NOMO-1 (cell line): ENCODE measurements at regions not wholly inside any gene's neighbourhood (a gene's known extent, or its start where the extent isn't known, plus 50 kb on each side); places are given as distances from the start of the nearest gene placed in this dataset.
A peak's percentile ranks its signal among the peaks of the same experiment; 100 is the strongest.

ENCODE experiments used
- DNase-seq, 2 experiments: peaks; one replicate each; lab custom pipeline; 2025; ENCODE audit not compliant: unreplicated experiment in 2 of 2; lab: John Stamatoyannopoulos, UW

- peak; percentile 30 to 41 for DNase-seq
Measured at GRCh38 chr18:54023471-54023870, 201.0 kb downstream of the MBD2 start.

GRCh38 chr18:54020966-54021365, 203.5 kb downstream of the MBD2 start:
- no peak for DNase-seq

GRCh38 chr18:54020156-54020745, 204.2 kb downstream of the MBD2 start:
- DNase-seq = no peak

GRCh38 chr18:54019641-54020040, 204.8 kb downstream of the MBD2 start:
- DNase-seq = no peak

GRCh38 chr18:54013452-54013851, 211.0 kb downstream of the MBD2 start:
- DNase-seq = no peak

- DNase-seq = no peak
Measured at GRCh38 chr18:54004828-54005227, 219.6 kb downstream of the MBD2 start.

- DNase-seq = peak; percentile 33 to 47
Measured at GRCh38 chr18:54003195-54003594, 221.3 kb downstream of the MBD2 start.

- DNase-seq = no peak
Measured at GRCh38 chr18:53997064-53997463, 227.4 kb downstream of the MBD2 start.

GRCh38 chr18:53994016-53994415, 230.5 kb downstream of the MBD2 start:
- no peak for DNase-seq

GRCh38 chr18:53991805-53992204, 232.7 kb downstream of the MBD2 start:
- no peak for DNase-seq

- DNase-seq = no peak
Measured at GRCh38 chr18:53991202-53991601, 233.3 kb downstream of the MBD2 start.

GRCh38 chr18:53990485-53990884, 234.0 kb downstream of the MBD2 start:
- no peak for DNase-seq

GRCh38 chr18:53984021-53984420, 240.4 kb downstream of the MBD2 start:
- no peak for DNase-seq

- no peak for DNase-seq
Measured at GRCh38 chr18:53971331-53971730, 253.1 kb downstream of the MBD2 start.

GRCh38 chr18:53952700-53953099, 271.8 kb downstream of the MBD2 start:
- no peak for DNase-seq

GRCh38 chr18:53950545-53950944, 273.9 kb downstream of the MBD2 start:
- no peak for DNase-seq

GRCh38 chr18:53948991-53949390, 275.5 kb downstream of the MBD2 start:
- DNase-seq = no peak

- no peak for DNase-seq
Measured at GRCh38 chr18:53947092-53947640, 277.3 kb downstream of the MBD2 start.

- no peak for DNase-seq
Measured at GRCh38 chr18:53946594-53946993, 277.9 kb downstream of the MBD2 start.

GRCh38 chr18:53944721-53945120, 279.7 kb downstream of the MBD2 start:
- DNase-seq = no peak

GRCh38 chr18:53943326-53943860, 281.1 kb downstream of the MBD2 start:
- DNase-seq = no peak

GRCh38 chr18:53941601-53942338, 282.7 kb downstream of the MBD2 start:
- DNase-seq = no peak
